HL-60 (cell line): ENCODE measurements at regions not wholly inside any gene's neighbourhood (a gene's known extent, or its start where the extent isn't known, plus 50 kb on each side); places are given as distances from the start of the nearest gene placed in this dataset.

Source experiments
- POLR2AphosphoS5 ChIP-seq: IDR thresholded peaks from 2 replicates; pipeline ENCODE4 v1.6.1; 2012; ENCODE audit warnings: low read depth
- TF ChIP-seq, protein P1 (sequence below): IDR thresholded peaks from one replicate; pipeline ENCODE4 v1.5.1; 2011; ENCODE audit warnings: low read length, control low read depth, inconsistent platforms; ENCODE audit not compliant: insufficient read depth

DNA sequence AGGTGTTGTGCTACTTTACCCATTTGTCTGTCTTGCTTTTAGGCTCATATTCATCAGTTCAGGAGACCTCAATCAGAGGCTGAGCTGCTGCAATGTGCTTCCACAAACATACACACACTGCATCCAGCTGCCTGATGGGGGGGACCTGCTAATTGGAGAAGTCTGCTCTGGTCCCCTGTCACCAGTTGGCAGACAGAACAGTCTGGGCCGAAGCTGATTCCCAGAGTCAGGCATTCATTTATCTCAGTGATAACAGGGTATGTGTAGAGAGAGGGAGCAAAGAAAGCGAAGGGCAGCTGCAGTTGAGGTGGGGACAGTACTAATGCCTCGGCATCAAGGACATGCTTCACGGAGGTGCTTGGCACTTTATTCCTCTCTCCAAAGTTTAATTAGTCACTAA, 584.3 kb upstream of the PIK3C3 start:
- no peak for TF ChIP-seq POLR2AphosphoS5
- TF ChIP-seq, protein P1, sequence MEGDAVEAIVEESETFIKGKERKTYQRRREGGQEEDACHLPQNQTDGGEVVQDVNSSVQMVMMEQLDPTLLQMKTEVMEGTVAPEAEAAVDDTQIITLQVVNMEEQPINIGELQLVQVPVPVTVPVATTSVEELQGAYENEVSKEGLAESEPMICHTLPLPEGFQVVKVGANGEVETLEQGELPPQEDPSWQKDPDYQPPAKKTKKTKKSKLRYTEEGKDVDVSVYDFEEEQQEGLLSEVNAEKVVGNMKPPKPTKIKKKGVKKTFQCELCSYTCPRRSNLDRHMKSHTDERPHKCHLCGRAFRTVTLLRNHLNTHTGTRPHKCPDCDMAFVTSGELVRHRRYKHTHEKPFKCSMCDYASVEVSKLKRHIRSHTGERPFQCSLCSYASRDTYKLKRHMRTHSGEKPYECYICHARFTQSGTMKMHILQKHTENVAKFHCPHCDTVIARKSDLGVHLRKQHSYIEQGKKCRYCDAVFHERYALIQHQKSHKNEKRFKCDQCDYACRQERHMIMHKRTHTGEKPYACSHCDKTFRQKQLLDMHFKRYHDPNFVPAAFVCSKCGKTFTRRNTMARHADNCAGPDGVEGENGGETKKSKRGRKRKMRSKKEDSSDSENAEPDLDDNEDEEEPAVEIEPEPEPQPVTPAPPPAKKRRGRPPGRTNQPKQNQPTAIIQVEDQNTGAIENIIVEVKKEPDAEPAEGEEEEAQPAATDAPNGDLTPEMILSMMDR = no peak
